Activated CD8-positive, alpha-beta T cell treated with anti-CD3 and anti-CD28 coated beads for 36 hours (primary cell): ENCODE measurements at regions not wholly inside any gene's neighbourhood (a gene's known extent, or its start where the extent isn't known, plus 50 kb on each side); places are given as distances from the start of the nearest gene placed in this dataset.

ENCODE experiments used
- ATAC-seq: fragments of 200-7000 bp; cut with Tn5 transposase; one replicate; pipeline ENCODE4 v1.10.0; 2021; ENCODE audit warnings: mild to moderate bottlenecking, moderate library complexity
- CTCF ChIA-PET: fragments of 350-600 bp; sonication (Branson Sonifier 250); formaldehyde crosslinking; loops from one replicate; lab custom pipeline; 2021; ENCODE audit warnings: antibody characterized with exemption; lab: Charles Lee
- POLR2A ChIA-PET: fragments of 350-600 bp; sonication (Branson Sonifier 250); formaldehyde crosslinking; loops from one replicate; lab custom pipeline; 2021; ENCODE audit warnings: antibody characterized with exemption; lab: Charles Lee
- DNase-seq: peaks from one replicate; pipeline ENCODE4 v3.0.0-alpha.2; 2020
- H3K27ac Mint-ChIP-seq: one replicate; pipeline ENCODE4 v1.8.0; 2021; ENCODE audit warnings: mild to moderate bottlenecking, mixed read lengths
- H3K27me3 Mint-ChIP-seq: one replicate; pipeline ENCODE4 v1.8.0; 2021; ENCODE audit warnings: mixed read lengths
- H3K36me3 Mint-ChIP-seq: one replicate; pipeline ENCODE4 v1.8.0; 2021; ENCODE audit warnings: low read depth, mixed read lengths
- H3K4me1 Mint-ChIP-seq: one replicate; pipeline ENCODE4 v1.8.0; 2021; ENCODE audit warnings: low read depth, mixed read lengths
- H3K4me3 Mint-ChIP-seq: one replicate; pipeline ENCODE4 v1.8.0; 2021; ENCODE audit warnings: mild to moderate bottlenecking, moderate library complexity, mixed read lengths
- H3K9me3 Mint-ChIP-seq: one replicate; pipeline ENCODE4 v1.8.0; 2021; ENCODE audit warnings: mixed read lengths
- intact Hi-C: fragments of 100-400 bp; cut with micrococcal nuclease; formaldehyde crosslinking; loops from one replicate; pipeline ENCODE4 v1.10.0; 2022
- TF ChIP-seq, protein P1 (sequence below): fragments of 200-600 bp; IDR thresholded peaks from one replicate; pipeline ENCODE4 v1.8.0; 2022; ENCODE audit warnings: antibody characterized with exemption, mild to moderate bottlenecking

DNA sequence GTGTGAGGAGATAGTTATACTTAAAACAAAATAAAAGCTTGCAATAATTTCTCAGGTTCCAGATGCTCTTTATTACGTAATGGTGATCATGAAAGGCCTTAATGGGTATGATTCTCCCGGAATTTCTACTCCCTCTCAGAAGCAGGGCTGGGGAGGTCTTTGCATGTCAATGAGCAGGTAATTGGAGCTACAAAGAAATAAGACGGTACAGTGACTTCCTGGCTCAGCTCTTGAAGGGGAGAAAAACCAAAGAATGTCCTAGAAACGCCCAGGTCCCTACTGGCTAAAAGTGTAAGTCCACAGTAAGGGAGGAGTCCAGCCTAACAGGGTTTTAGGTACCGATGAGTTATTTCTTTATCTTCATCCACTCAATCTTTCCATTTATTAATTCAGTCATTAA is 390.9 kb downstream of the TMEM114 start:
- H3K36me3 Mint-ChIP-seq: no peaks in the 10 kb centered on the region
- no peak overlapping the region for H3K27ac Mint-ChIP-seq
- ChIA-PET POLR2A (no interaction called here), CTCF (no interaction called here)
- no peaks in the 10 kb centered on the region for H3K27me3 Mint-ChIP-seq
- peaks cover 7% of the 10 kb centered on the region for H3K9me3 Mint-ChIP-seq
- TF ChIP-seq, protein P1, sequence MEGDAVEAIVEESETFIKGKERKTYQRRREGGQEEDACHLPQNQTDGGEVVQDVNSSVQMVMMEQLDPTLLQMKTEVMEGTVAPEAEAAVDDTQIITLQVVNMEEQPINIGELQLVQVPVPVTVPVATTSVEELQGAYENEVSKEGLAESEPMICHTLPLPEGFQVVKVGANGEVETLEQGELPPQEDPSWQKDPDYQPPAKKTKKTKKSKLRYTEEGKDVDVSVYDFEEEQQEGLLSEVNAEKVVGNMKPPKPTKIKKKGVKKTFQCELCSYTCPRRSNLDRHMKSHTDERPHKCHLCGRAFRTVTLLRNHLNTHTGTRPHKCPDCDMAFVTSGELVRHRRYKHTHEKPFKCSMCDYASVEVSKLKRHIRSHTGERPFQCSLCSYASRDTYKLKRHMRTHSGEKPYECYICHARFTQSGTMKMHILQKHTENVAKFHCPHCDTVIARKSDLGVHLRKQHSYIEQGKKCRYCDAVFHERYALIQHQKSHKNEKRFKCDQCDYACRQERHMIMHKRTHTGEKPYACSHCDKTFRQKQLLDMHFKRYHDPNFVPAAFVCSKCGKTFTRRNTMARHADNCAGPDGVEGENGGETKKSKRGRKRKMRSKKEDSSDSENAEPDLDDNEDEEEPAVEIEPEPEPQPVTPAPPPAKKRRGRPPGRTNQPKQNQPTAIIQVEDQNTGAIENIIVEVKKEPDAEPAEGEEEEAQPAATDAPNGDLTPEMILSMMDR: no peak
- ATAC-seq: no peak
- no peak overlapping the region for H3K4me3 Mint-ChIP-seq
- intact Hi-C loops: no loop called here
- H3K4me1 Mint-ChIP-seq: no peaks in the 10 kb centered on the region
- DNase-seq: no peak

DNA sequence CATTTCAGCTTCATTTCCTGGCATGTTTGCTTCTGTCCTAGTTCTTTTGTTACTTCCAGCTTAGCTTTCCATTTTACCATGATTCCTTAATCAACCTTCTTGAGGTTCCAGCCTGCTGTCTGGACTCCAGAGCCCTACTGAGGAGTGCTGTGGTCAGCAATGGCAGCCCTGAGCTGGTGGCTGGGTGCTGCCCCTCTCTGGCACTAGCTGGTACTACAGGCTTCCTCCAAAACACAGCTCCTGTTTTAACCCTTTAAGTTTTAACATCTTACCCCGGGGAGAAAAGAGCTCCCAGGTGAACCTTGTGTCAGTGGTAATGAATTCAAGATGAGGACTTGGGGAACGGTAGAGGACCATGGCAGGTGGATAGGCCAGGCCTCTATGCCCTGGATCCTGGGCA is 395.5 kb downstream of the TMEM114 start:
- H3K36me3 Mint-ChIP-seq: no peaks in the 10 kb centered on the region
- POLR2A ChIA-PET: interaction anchor here (0.6 kb wide), 1 partner anchor 269 kb away, joined by 4 read pairs; no protein-coding TSS in a partner anchor
- TF ChIP-seq, protein P1: peak; percentile 34
- no peaks in the 10 kb centered on the region for H3K27me3 Mint-ChIP-seq
- peaks cover 7% of the 10 kb centered on the region for H3K9me3 Mint-ChIP-seq
- H3K4me1 Mint-ChIP-seq: no peaks in the 10 kb centered on the region
- ATAC-seq (no peak), DNase-seq (no peak)
- H3K4me3 Mint-ChIP-seq: no peak overlapping the region
- H3K27ac Mint-ChIP-seq: no peak overlapping the region
- CTCF ChIA-PET: interaction anchor here (0.6 to 1.1 kb wide), 4 partner anchors 10 to 1511 kb away, joined by 3 to 4 read pairs (median 3); no protein-coding TSS in a partner anchor
- intact Hi-C loops: no loop called here

DNA sequence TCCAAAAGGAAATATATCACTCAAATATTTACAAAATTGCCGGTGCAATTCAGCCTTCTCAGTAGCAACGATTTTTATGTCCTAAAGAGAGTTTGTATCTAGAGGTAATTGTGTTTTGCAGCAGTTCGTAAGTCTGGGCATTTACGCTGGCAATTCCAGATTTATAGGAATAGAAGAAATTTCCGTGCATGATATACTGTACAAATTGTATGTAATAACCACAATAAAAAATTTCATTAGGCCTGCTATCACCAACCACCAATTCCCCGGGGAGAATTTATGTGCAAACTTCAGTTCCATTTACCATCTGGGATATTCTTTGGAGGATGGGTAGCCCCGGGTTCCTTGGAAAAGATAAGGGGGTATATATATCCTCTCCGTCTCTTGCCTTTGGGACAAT is 401.5 kb downstream of the TMEM114 start:
- POLR2A ChIA-PET: no interaction called here
- Mint-ChIP-seq H3K36me3 (no peaks in the 10 kb centered on the region), H3K27ac (no peak overlapping the region), H3K4me3 (no peak overlapping the region), H3K9me3 (peaks cover 9% of the 10 kb centered on the region), H3K4me1 (no peaks in the 10 kb centered on the region), H3K27me3 (no peaks in the 10 kb centered on the region)
- CTCF ChIA-PET: no interaction called here
- TF ChIP-seq, protein P1: no peak
- ATAC-seq: no peak
- DNase-seq: no peak
- intact Hi-C loops: no loop called here

DNA sequence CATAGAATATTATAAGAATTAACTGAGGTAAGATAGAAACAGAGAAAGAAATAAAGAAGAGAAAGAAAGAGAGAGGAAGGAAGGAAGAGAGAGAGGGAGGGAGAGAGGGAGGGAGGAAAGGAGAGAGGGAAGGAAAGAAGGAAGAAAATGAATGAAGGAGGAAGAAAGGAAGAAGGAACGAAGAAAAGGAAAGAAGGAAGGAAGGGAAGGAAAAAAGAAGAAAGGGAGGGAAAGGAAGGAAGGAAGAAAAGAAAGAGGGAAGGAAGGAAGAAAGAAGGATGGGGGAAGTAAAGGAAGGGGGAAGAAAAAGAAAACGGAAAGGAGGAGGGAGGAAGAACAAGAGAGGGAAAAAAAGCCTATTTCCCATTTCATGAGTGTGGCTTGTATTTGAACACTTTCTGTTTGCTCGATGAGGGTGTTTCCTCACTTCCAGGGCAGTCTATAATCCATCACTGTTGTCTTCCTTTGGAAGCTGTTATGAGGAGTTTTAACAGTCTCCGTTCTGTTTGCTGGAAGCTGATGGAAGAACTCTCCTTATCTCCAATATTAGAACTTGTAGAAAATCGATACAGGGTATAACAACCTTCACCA is 402.4 kb downstream of the TMEM114 start:
- H3K36me3 Mint-ChIP-seq: no peaks in the 10 kb centered on the region
- intact Hi-C loops: no loop called here
- TF ChIP-seq, protein P1: no peak
- no peaks in the 10 kb centered on the region for H3K4me1 Mint-ChIP-seq
- H3K9me3 Mint-ChIP-seq: peaks cover 11% of the 10 kb centered on the region
- no peak for DNase-seq
- ChIA-PET CTCF (no interaction called here), POLR2A (no interaction called here)
- H3K4me3 Mint-ChIP-seq: no peak overlapping the region
- H3K27me3 Mint-ChIP-seq: no peaks in the 10 kb centered on the region
- ATAC-seq: no peak
- no peak overlapping the region for H3K27ac Mint-ChIP-seq

DNA sequence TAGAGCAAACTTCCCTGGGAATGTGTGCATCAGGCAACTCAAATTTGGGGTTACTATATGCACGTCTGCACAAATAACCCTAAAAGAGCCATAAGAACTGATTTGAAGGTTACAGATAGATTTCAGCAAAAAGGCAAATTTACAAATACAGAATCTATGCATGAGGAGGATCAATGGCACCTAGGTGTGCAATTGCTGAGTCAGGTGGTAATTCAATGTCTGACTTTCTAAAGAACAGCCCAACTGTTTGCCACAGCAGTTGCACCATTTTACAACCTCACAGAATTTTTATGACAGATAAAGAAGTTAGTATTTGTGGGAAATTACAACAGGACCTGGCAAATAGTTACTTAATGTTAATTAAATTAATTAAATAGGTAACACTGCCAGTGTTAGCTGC is 405.5 kb downstream of the TMEM114 start:
- DNase-seq: no peak
- ChIA-PET POLR2A (no interaction called here), CTCF (no interaction called here)
- no peak for ATAC-seq
- Mint-ChIP-seq H3K27me3 (peaks cover 2% of the 10 kb centered on the region), H3K4me3 (no peak overlapping the region), H3K27ac (no peak overlapping the region), H3K9me3 (peaks cover 4% of the 10 kb centered on the region), H3K4me1 (no peaks in the 10 kb centered on the region), H3K36me3 (no peaks in the 10 kb centered on the region)
- intact Hi-C loops: no loop called here
- TF ChIP-seq, protein P1: no peak
